ENCODE measurements at regions not wholly inside any gene's neighbourhood (a gene's known extent, or its start where the extent isn't known, plus 50 kb on each side); places are given as distances from the start of the nearest gene placed in this dataset.

DNA sequence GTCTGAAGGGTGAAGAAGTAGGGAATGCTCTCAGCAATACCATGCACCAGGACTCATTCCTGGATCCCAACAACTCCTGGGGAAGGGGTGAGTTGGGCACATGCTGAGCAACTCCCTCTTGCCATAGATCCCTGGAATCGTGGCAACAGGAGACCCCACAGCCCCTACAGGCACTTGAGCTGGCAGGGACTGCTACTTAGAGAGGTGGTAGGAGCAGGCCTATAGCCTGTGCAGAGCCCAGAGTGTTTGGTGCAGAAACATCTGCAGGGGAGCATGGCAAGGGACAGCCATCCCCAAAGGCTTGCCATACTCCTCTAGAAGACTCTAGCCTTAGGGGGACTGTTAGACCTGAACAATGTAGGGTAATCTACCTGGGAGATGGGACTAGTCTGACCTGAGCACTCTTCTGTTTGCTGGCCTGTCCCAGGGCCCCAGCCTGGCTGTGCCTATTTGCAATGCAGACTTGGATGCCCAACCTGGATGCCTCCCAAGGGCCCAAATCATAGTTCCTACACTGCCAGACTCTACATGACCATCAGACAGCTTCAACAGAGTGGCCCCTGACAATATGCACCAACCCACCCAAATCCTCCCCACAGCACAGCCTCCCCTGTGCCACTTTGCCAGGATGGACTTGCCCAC, 568.6 kb upstream of the KIF2B start:
- TF ChIP-seq CTCF (conservative IDR thresholded peaks at IDR 0.05; ENCODE audit: low read depth in 2 of 2), result no peak
- no peak for TF ChIP-seq EZH2 (IDR thresholded peaks at IDR 0.05; ENCODE audit: low read depth, unreplicated experiment)
- no peak for TF ChIP-seq EZH2phosphoT487 (IDR thresholded peaks at IDR 0.05; ENCODE audit: unreplicated experiment)
- no peak for TF ChIP-seq POLR2AphosphoS5 (IDR thresholded peaks at IDR 0.05; ENCODE audit: low read depth)
- TF ChIP-seq, protein P1, sequence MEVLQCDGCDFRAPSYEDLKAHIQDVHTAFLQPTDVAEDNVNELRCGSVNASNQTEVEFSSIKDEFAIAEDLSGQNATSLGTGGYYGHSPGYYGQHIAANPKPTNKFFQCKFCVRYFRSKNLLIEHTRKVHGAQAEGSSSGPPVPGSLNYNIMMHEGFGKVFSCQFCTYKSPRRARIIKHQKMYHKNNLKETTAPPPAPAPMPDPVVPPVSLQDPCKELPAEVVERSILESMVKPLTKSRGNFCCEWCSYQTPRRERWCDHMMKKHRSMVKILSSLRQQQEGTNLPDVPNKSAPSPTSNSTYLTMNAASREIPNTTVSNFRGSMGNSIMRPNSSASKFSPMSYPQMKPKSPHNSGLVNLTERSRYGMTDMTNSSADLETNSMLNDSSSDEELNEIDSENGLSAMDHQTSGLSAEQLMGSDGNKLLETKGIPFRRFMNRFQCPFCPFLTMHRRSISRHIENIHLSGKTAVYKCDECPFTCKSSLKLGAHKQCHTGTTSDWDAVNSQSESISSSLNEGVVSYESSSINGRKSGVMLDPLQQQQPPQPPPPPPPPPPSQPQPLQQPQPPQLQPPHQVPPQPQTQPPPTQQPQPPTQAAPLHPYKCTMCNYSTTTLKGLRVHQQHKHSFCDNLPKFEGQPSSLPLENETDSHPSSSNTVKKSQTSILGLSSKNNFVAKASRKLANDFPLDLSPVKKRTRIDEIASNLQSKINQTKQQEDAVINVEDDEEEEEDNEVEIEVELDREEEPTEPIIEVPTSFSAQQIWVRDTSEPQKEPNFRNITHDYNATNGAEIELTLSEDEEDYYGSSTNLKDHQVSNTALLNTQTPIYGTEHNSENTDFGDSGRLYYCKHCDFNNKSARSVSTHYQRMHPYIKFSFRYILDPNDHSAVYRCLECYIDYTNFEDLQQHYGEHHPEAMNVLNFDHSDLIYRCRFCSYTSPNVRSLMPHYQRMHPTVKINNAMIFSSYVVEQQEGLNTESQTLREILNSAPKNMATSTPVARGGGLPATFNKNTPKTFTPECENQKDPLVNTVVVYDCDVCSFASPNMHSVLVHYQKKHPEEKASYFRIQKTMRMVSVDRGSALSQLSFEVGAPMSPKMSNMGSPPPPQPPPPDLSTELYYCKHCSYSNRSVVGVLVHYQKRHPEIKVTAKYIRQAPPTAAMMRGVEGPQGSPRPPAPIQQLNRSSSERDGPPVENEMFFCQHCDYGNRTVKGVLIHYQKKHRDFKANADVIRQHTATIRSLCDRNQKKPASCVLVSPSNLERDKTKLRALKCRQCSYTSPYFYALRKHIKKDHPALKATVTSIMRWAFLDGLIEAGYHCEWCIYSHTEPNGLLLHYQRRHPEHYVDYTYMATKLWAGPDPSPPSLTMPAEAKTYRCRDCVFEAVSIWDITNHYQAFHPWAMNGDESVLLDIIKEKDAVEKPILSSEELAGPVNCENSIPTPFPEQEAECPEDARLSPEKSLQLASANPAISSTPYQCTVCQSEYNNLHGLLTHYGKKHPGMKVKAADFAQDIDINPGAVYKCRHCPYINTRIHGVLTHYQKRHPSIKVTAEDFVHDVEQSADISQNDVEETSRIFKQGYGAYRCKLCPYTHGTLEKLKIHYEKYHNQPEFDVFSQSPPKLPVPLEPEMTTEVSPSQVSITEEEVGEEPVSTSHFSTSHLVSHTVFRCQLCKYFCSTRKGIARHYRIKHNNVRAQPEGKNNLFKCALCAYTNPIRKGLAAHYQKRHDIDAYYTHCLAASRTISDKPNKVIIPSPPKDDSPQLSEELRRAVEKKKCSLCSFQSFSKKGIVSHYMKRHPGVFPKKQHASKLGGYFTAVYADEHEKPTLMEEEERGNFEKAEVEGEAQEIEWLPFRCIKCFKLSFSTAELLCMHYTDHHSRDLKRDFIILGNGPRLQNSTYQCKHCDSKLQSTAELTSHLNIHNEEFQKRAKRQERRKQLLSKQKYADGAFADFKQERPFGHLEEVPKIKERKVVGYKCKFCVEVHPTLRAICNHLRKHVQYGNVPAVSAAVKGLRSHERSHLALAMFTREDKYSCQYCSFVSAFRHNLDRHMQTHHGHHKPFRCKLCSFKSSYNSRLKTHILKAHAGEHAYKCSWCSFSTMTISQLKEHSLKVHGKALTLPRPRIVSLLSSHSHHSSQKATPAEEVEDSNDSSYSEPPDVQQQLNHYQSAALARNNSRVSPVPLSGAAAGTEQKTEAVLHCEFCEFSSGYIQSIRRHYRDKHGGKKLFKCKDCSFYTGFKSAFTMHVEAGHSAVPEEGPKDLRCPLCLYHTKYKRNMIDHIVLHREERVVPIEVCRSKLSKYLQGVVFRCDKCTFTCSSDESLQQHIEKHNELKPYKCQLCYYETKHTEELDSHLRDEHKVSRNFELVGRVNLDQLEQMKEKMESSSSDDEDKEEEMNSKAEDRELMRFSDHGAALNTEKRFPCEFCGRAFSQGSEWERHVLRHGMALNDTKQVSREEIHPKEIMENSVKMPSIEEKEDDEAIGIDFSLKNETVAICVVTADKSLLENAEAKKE (CRISPR knock-in tag; IDR thresholded peaks at IDR 0.05), result no peak
- no peak for TF ChIP-seq CREB1 (CRISPR knock-in tag; IDR thresholded peaks at IDR 0.05; ENCODE audit: low read depth)
- no peak for TF ChIP-seq REST (IDR thresholded peaks at IDR 0.05; ENCODE audit: unreplicated experiment)
- no peak for TF ChIP-seq STAT1 (IDR thresholded peaks at IDR 0.05; ENCODE audit: unreplicated experiment)
- no peak for TF ChIP-seq JUNB (IDR thresholded peaks at IDR 0.05; ENCODE audit: unreplicated experiment)
- no peak for TF ChIP-seq ETS1 (IDR thresholded peaks at IDR 0.05)
- no peak for TF ChIP-seq ZNF331 (CRISPR knock-in tag; IDR thresholded peaks at IDR 0.05; ENCODE audit: low read depth)
- TF ChIP-seq ZNF114 (CRISPR knock-in tag; IDR thresholded peaks at IDR 0.05), result no peak

Measured in GM23338 (cell line).